NCI-H526 treated with DMSO at 0.1 percent for 48 hours (cell line): ENCODE measurements at regions not wholly inside any gene's neighbourhood (a gene's known extent, or its start where the extent isn't known, plus 50 kb on each side); places are given as distances from the start of the nearest gene placed in this dataset.

Source experiments
- DNase-seq: peaks from one replicate; lab custom pipeline; 2025; lab: John Stamatoyannopoulos, UW

GRCh38 chr14:95034788-95035187, 122.5 kb downstream of the DICER1 start:
- peak; percentile 69 for DNase-seq

- no peak for DNase-seq
These were observed 123.4 kb downstream of the DICER1 start for GRCh38 chr14:95033682-95034632.

GRCh38 chr14:95033031-95033430, 124.3 kb downstream of the DICER1 start:
- no peak for DNase-seq

- DNase-seq, result no peak
These were observed 130.4 kb downstream of the DICER1 start for GRCh38 chr14:95026851-95027463.

GRCh38 chr14:95025941-95026340, 131.4 kb downstream of the DICER1 start:
- DNase-seq, result no peak

GRCh38 chr14:95025218-95025617, 132.1 kb downstream of the DICER1 start:
- DNase-seq, result no peak

GRCh38 chr14:95024380-95024779, 132.9 kb downstream of the DICER1 start:
- DNase-seq, result no peak

GRCh38 chr14:95023886-95024285, 133.4 kb downstream of the DICER1 start:
- no peak for DNase-seq

GRCh38 chr14:95023115-95023514, 134.2 kb downstream of the DICER1 start:
- no peak for DNase-seq

- no peak for DNase-seq
These were observed 135.7 kb downstream of the DICER1 start for GRCh38 chr14:95021588-95021987.

- DNase-seq, result no peak
These were observed 138.5 kb downstream of the DICER1 start for GRCh38 chr14:95018821-95019220.

GRCh38 chr14:95015046-95015445, 142.3 kb downstream of the DICER1 start:
- DNase-seq, result no peak

GRCh38 chr14:95014036-95014435, 143.3 kb downstream of the DICER1 start:
- no peak for DNase-seq

- no peak for DNase-seq
These were observed 145.8 kb downstream of the DICER1 start for GRCh38 chr14:95011445-95012006.

- no peak for DNase-seq
These were observed 148.7 kb downstream of the DICER1 start for GRCh38 chr14:95008445-95009217.

- no peak for DNase-seq
These were observed 149.4 kb downstream of the DICER1 start for GRCh38 chr14:95007921-95008320.

- no peak for DNase-seq
These were observed 150.8 kb downstream of the DICER1 start for GRCh38 chr14:95006479-95006878.

- DNase-seq, result no peak
These were observed 151.3 kb downstream of the DICER1 start for GRCh38 chr14:95006051-95006450.

- no peak for DNase-seq
These were observed 154.0 kb downstream of the DICER1 start for GRCh38 chr14:95003099-95003960.

- no peak for DNase-seq
These were observed 158.6 kb downstream of the DICER1 start for GRCh38 chr14:94998685-94999084.

- no peak for DNase-seq
These were observed 159.2 kb downstream of the DICER1 start for GRCh38 chr14:94998110-94998509.
